Stomach smooth muscle (tissue), 2 donors: ENCODE measurements at regions not wholly inside any gene's neighbourhood (a gene's known extent, or its start where the extent isn't known, plus 50 kb on each side); places are given as distances from the start of the nearest gene placed in this dataset.

Source experiments
- H3K27ac ChIP-seq: one replicate; pipeline ENCODE4 v1.7.0; 2013; ENCODE audit warnings: mild to moderate bottlenecking, low read length, inconsistent platforms
- H3K27me3 ChIP-seq, 2 donors: one replicate each; pipeline ENCODE4 v1.7.0; 2013; ENCODE audit warnings: low read length in 2 of 2; ENCODE audit not compliant: insufficient read depth in 2 of 2, control insufficient read depth in 1 of 2
- H3K36me3 ChIP-seq, 2 donors: one replicate each; pipeline ENCODE4 v1.7.0; 2013; ENCODE audit warnings: low read length in 2 of 2; ENCODE audit not compliant: control insufficient read depth in 2 of 2, insufficient read depth in 2 of 2
- H3K4me1 ChIP-seq: one replicate; pipeline ENCODE4 v1.7.0; 2013; ENCODE audit warnings: low read length; ENCODE audit not compliant: control insufficient read depth, insufficient read depth
- H3K4me3 ChIP-seq, 2 donors: one replicate each; pipeline ENCODE4 v1.7.0; 2013; ENCODE audit warnings: low read length in 2 of 2
- H3K9ac ChIP-seq, 2 donors: one replicate each; pipeline ENCODE4 v1.7.0; 2013; ENCODE audit warnings: low read length in 2 of 2, mild to moderate bottlenecking in 1 of 2
- H3K9me3 ChIP-seq, 2 donors: one replicate each; pipeline ENCODE4 v1.7.0; 2013; ENCODE audit warnings: low read length in 2 of 2; ENCODE audit not compliant: control insufficient read depth in 2 of 2
- donor health status: healthy.
- donor health status: Pancreatic carcinoma.

GRCh38 chr2:176636401-176636800 lies 367.2 kb downstream of the MTX2 start:
- no peaks in the 10 kb centered on the region for H3K36me3 ChIP-seq
- H3K4me1 ChIP-seq, result no peaks in the 10 kb centered on the region
- peaks cover 12 to 29% of the 10 kb centered on the region in 2 donors for H3K27me3 ChIP-seq
- H3K9ac ChIP-seq, result no peak overlapping the region
- no peak overlapping the region for H3K27ac ChIP-seq
- H3K9me3 ChIP-seq, result no peaks in the 10 kb centered on the region
- H3K4me3 ChIP-seq, result no peak overlapping the region

DNA sequence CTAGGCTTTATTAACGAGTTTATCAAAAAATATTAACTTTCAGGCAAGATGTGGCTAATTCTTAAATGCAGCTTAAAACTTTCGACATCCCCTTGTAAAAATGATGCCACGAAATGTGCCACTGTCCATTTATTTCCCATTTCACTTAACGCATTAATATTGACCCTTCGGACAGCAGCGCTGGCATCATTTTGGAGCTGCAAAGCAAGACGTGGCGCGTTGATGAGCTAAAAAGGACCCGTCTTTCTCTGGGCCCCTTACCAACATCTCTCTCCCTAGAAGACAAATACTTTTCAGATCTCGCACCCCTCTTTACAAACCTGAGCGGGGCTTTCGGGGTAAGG lies 367.9 kb downstream of the MTX2 start:
- no peaks in the 10 kb centered on the region for H3K9me3 ChIP-seq
- H3K9ac ChIP-seq, result no peak overlapping the region
- H3K27ac ChIP-seq, result no peak overlapping the region
- no peaks in the 10 kb centered on the region for H3K36me3 ChIP-seq
- peak overlapping the region; percentile 52 to 69 for H3K4me3 ChIP-seq
- H3K27me3 ChIP-seq, result peaks cover 12 to 29% of the 10 kb centered on the region in 2 donors
- no peaks in the 10 kb centered on the region for H3K4me1 ChIP-seq

- H3K4me1 ChIP-seq, result no peaks in the 10 kb centered on the region
- peak overlapping the region in 1 of 2 donors; percentile 40 for H3K9ac ChIP-seq
- no peaks in the 10 kb centered on the region for H3K9me3 ChIP-seq
- H3K27ac ChIP-seq, result no peak overlapping the region
- H3K36me3 ChIP-seq, result no peaks in the 10 kb centered on the region
- H3K27me3 ChIP-seq, result peaks cover 14 to 29% of the 10 kb centered on the region in 2 donors
- peak overlapping the region; percentile 52 to 69 for H3K4me3 ChIP-seq
Observed at GRCh38 chr2:176637486-176638166, 368.4 kb downstream of the MTX2 start.

DNA sequence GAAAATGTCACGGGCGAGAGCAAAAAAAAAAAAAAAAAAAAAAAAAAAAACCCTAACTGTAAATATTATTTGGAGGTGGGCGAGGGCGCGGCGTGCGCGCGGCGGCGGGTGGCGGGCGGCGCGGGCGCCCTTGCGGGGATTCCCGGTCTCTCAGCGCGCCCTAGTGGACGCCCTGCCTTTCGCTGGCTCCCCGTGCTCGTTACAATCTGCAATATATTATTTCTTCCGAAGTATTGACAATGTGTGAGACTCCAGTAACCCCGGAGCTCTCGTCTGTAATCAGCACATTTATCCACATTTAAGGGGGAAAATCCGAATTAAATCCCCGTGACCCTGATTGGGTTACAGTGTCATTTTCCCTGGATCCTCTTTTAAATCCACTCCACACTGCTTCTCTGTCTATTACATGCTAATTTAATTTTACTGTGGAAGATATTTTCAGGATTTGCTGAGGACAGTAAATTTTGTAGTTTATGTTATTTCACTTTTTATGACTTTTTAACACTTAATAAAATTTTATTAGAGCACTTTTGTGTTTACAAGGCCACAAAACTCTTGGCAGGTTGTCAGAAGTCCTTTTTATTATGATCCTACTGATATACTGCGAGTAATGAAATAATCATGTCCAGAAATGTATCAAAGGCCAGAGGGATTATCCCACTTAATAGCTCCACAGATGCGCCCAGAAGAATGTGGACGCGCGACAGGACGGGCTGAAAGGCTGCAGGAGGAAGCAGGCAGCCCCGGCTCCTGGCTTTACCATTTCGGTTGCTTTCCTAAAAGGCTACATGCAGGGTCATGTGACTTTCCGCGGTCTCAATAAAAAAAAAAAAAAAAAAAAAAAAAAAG lies 369.1 kb downstream of the MTX2 start:
- Histone ChIP-seq H3K4me1 (no peaks in the 10 kb centered on the region), H3K27me3 (peaks cover 16 to 29% of the 10 kb centered on the region in 2 donors), H3K9me3 (no peaks in the 10 kb centered on the region), H3K9ac (peak overlapping the region in 1 of 2 donors; percentile 40), H3K4me3 (peak overlapping the region; percentile 52 to 69), H3K36me3 (no peaks in the 10 kb centered on the region), H3K27ac (no peak overlapping the region)

GRCh38 chr2:176639016-176639343 lies 369.7 kb downstream of the MTX2 start:
- Histone ChIP-seq H3K4me1 (no peaks in the 10 kb centered on the region), H3K4me3 (no peak overlapping the region), H3K27ac (no peak overlapping the region), H3K36me3 (no peaks in the 10 kb centered on the region), H3K9ac (no peak overlapping the region), H3K9me3 (no peaks in the 10 kb centered on the region), H3K27me3 (peaks cover 17 to 29% of the 10 kb centered on the region in 2 donors)

DNA sequence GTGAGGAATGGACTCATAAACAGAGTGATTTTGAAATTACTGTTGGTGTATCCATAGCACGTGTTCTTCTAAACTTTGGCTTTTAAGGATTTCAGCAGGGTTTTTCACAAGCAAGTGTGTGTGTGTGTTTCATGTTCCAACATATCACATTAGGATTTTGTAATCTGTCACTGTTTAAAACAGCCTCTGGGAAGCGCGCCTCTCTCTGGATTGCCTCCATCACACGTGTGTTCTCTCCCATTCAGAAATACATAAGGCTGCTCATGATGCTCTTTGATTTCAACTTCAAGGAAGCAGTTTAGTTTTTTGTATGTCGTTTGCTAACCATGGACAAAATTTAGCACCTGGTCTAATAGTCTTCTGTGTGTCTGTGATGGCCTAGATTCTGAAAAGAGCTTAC lies 370.4 kb downstream of the MTX2 start:
- no peaks in the 10 kb centered on the region for H3K9me3 ChIP-seq
- peaks cover 17 to 29% of the 10 kb centered on the region in 2 donors for H3K27me3 ChIP-seq
- H3K27ac ChIP-seq, result no peak overlapping the region

GRCh38 chr2:176641436-176641835 lies 372.2 kb downstream of the MTX2 start:
- no peak overlapping the region for H3K4me3 ChIP-seq
- H3K36me3 ChIP-seq, result no peaks in the 10 kb centered on the region
- peaks cover 17 to 27% of the 10 kb centered on the region in 2 donors for H3K27me3 ChIP-seq
- H3K27ac ChIP-seq, result no peak overlapping the region
- H3K9me3 ChIP-seq, result no peaks in the 10 kb centered on the region
- no peaks in the 10 kb centered on the region for H3K4me1 ChIP-seq
- no peak overlapping the region for H3K9ac ChIP-seq

More for the DNA sequence above, 370.4 kb downstream of the MTX2 start:
- no peak overlapping the region for H3K4me3 ChIP-seq
- no peaks in the 10 kb centered on the region for H3K4me1 ChIP-seq
- H3K36me3 ChIP-seq, result no peaks in the 10 kb centered on the region
- H3K9ac ChIP-seq, result no peak overlapping the region

DNA sequence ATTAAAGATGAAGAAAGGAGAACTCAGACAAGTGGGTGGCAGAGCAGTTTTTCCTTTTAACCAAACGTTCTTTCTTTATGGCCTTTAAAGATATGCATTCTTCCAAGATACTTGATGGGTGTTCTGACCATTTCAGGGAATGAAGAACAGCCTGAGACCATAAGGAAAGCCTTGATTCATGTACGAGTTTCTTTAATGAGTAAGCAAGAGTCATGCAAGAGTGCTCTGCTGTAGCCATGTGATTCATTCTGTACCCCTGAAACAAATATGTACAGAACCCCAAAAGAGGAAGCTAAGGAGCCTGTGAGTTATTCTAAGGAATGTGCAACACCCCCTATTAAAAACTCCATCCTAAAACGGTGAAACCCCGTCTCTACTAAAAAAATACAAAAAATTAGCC lies 372.8 kb downstream of the MTX2 start:
- Histone ChIP-seq H3K4me3 (no peak overlapping the region), H3K36me3 (no peaks in the 10 kb centered on the region), H3K27ac (no peak overlapping the region), H3K27me3 (peaks cover 15 to 25% of the 10 kb centered on the region in 2 donors), H3K4me1 (no peaks in the 10 kb centered on the region), H3K9me3 (no peaks in the 10 kb centered on the region), H3K9ac (no peak overlapping the region)

- H3K4me3 ChIP-seq, result no peak overlapping the region
- H3K27me3 ChIP-seq, result peaks cover 13 to 20% of the 10 kb centered on the region in 2 donors
- H3K36me3 ChIP-seq, result no peaks in the 10 kb centered on the region
- H3K27ac ChIP-seq, result no peak overlapping the region
- no peaks in the 10 kb centered on the region for H3K4me1 ChIP-seq
- H3K9ac ChIP-seq, result no peak overlapping the region
- H3K9me3 ChIP-seq, result no peaks in the 10 kb centered on the region
Observed at GRCh38 chr2:176643646-176644045, 374.4 kb downstream of the MTX2 start.

GRCh38 chr2:176645494-176645893 lies 376.3 kb downstream of the MTX2 start:
- Histone ChIP-seq H3K27me3 (peaks cover 7 to 9% of the 10 kb centered on the region in 2 donors), H3K36me3 (no peaks in the 10 kb centered on the region), H3K4me1 (no peaks in the 10 kb centered on the region), H3K9ac (no peak overlapping the region), H3K27ac (no peak overlapping the region), H3K4me3 (no peak overlapping the region), H3K9me3 (no peaks in the 10 kb centered on the region)
